ENCODE measurements at regions not wholly inside any gene's neighbourhood (a gene's known extent, or its start where the extent isn't known, plus 50 kb on each side); places are given as distances from the start of the nearest gene placed in this dataset.

- TF ChIP-seq NR2F2 (IDR thresholded peaks at IDR 0.05) (no peak), ZBTB33 (IDR thresholded peaks at IDR 0.05) (no peak), REST (IDR thresholded peaks at IDR 0.05) (no peak), EGR1 (IDR thresholded peaks at IDR 0.05; ENCODE audit: low read depth in 2 of 2) (no peak), ATF3 (IDR thresholded peaks at IDR 0.05) (no peak), GABPA (IDR thresholded peaks at IDR 0.05 in 1 of 2, conservative IDR thresholded peaks at IDR 0.05 in 1 of 2) (no peak)
- 95% methylated on average over 8 of the region's 8 CpGs for WGBS
- H3K4me1 ChIP-seq (ENCODE audit: control insufficient read depth in 4 of 4, insufficient read depth in 4 of 4, low read length in 3 of 4) = no peaks in the 10 kb centered on the region
- no peak overlapping the region for H3K27ac ChIP-seq (ENCODE audit: low read depth in 1 of 2, low read length in 2 of 2)
- DNase-seq (ENCODE audit: low spot score) = peak; percentile 21
- H3K36me3 ChIP-seq (ENCODE audit: control insufficient read depth in 4 of 4, insufficient read depth in 3 of 4, low read depth in 1 of 4, low read length in 3 of 4) = no peaks in the 10 kb centered on the region
- H3K9ac ChIP-seq (ENCODE audit: low read depth in 1 of 2, low read length in 2 of 2) = no peak overlapping the region
- H3K27me3 ChIP-seq (ENCODE audit: control insufficient read depth in 4 of 4, insufficient read depth in 4 of 4, low read length in 3 of 4) = no peaks in the 10 kb centered on the region
- H3K9me3 ChIP-seq (ENCODE audit: control insufficient read depth in 4 of 4, low read length in 3 of 4) = no peaks in the 10 kb centered on the region
- H3K4me3 ChIP-seq (ENCODE audit: low read depth in 1 of 3, low read length in 3 of 3) = no peak overlapping the region
These were observed 55.7 kb upstream of the MGMT start for GRCh38 chr10:129411393-129411705.

GRCh38 chr10:129411772-129412171, 55.3 kb upstream of the MGMT start:
- Histone ChIP-seq H3K4me1 (ENCODE audit: control insufficient read depth in 4 of 4, insufficient read depth in 4 of 4, low read length in 3 of 4) (no peaks in the 10 kb centered on the region), H3K36me3 (ENCODE audit: control insufficient read depth in 4 of 4, insufficient read depth in 3 of 4, low read depth in 1 of 4, low read length in 3 of 4) (no peaks in the 10 kb centered on the region), H3K9me3 (ENCODE audit: control insufficient read depth in 4 of 4, low read length in 3 of 4) (no peaks in the 10 kb centered on the region), H3K4me3 (ENCODE audit: low read depth in 1 of 3, low read length in 3 of 3) (no peak overlapping the region), H3K27me3 (ENCODE audit: control insufficient read depth in 4 of 4, insufficient read depth in 4 of 4, low read length in 3 of 4) (no peaks in the 10 kb centered on the region), H3K9ac (ENCODE audit: low read depth in 1 of 2, low read length in 2 of 2) (no peak overlapping the region), H3K27ac (ENCODE audit: low read depth in 1 of 2, low read length in 2 of 2) (no peak overlapping the region)
- no peak for TF ChIP-seq RXRA (IDR thresholded peaks at IDR 0.05)
- 79% methylated on average over 7 of the region's 7 CpGs for WGBS
- peak; percentile 19 for DNase-seq (ENCODE audit: low spot score)

GRCh38 chr10:129413024-129413423, 54.0 kb upstream of the MGMT start:
- H3K27me3 ChIP-seq (ENCODE audit: control insufficient read depth in 4 of 4, insufficient read depth in 4 of 4, low read length in 3 of 4) = no peaks in the 10 kb centered on the region
- no peaks in the 10 kb centered on the region for H3K4me1 ChIP-seq (ENCODE audit: control insufficient read depth in 4 of 4, insufficient read depth in 4 of 4, low read length in 3 of 4)
- 85% methylated on average over 6 of the region's 6 CpGs for WGBS
- TF ChIP-seq RAD21 (IDR thresholded peaks at IDR 0.05) (no peak), ATF3 (IDR thresholded peaks at IDR 0.05) (no peak), EGR1 (IDR thresholded peaks at IDR 0.05; ENCODE audit: low read depth in 2 of 2) (no peak), ZBTB33 (IDR thresholded peaks at IDR 0.05) (no peak), SP1 (IDR thresholded peaks at IDR 0.05) (no peak), HNF4G (IDR thresholded peaks at IDR 0.05) (no peak), GABPA (IDR thresholded peaks at IDR 0.05 in 1 of 2, conservative IDR thresholded peaks at IDR 0.05 in 1 of 2) (no peak), RXRA (IDR thresholded peaks at IDR 0.05) (no peak), FOXA1 (IDR thresholded peaks at IDR 0.05) (no peak), FOXA2 (IDR thresholded peaks at IDR 0.05) (no peak), CTCF (IDR thresholded peaks at IDR 0.05; ENCODE audit: low read depth, low read length, missing input control) (no peak), NR2F2 (IDR thresholded peaks at IDR 0.05) (no peak), YY1 (IDR thresholded peaks at IDR 0.05) (no peak), HNF4A (conservative IDR thresholded peaks at IDR 0.05) (no peak), MAX (IDR thresholded peaks at IDR 0.05) (no peak), JUND (IDR thresholded peaks at IDR 0.05) (no peak)

More at GRCh38 chr10:129413024-129413423, 54.0 kb upstream of the MGMT start:
- Histone ChIP-seq H3K27ac (ENCODE audit: low read depth in 1 of 2, low read length in 2 of 2) (no peak overlapping the region), H3K9ac (ENCODE audit: low read depth in 1 of 2, low read length in 2 of 2) (no peak overlapping the region), H3K9me3 (ENCODE audit: control insufficient read depth in 4 of 4, low read length in 3 of 4) (no peaks in the 10 kb centered on the region), H3K4me3 (ENCODE audit: low read depth in 1 of 3, low read length in 3 of 3) (no peak overlapping the region), H3K36me3 (ENCODE audit: control insufficient read depth in 4 of 4, insufficient read depth in 3 of 4, low read depth in 1 of 4, low read length in 3 of 4) (no peaks in the 10 kb centered on the region)
- no peak for DNase-seq (ENCODE audit: low spot score)

Measured in liver (tissue), 8 donors.